ENCODE measurements at regions not wholly inside any gene's neighbourhood (a gene's known extent, or its start where the extent isn't known, plus 50 kb on each side); places are given as distances from the start of the nearest gene placed in this dataset.

GRCh38 chr7:84617265-84618030 is 422.9 kb upstream of the SEMA3A start:
- no peak for DNase-seq (ENCODE audit: low spot score)

- DNase-seq (ENCODE audit: low spot score): no peak
These were observed 420.4 kb upstream of the SEMA3A start for GRCh38 chr7:84614821-84615501.

- DNase-seq (ENCODE audit: low spot score): no peak
These were observed 418.5 kb upstream of the SEMA3A start for GRCh38 chr7:84612981-84613681.

- DNase-seq (ENCODE audit: low spot score): no peak
These were observed 416.8 kb upstream of the SEMA3A start for GRCh38 chr7:84611391-84611790.

- DNase-seq (ENCODE audit: low spot score): no peak
These were observed 415.8 kb upstream of the SEMA3A start for GRCh38 chr7:84610390-84610789.

- DNase-seq (ENCODE audit: low spot score): no peak
These were observed 410.7 kb upstream of the SEMA3A start for GRCh38 chr7:84605301-84605700.

- DNase-seq (ENCODE audit: low spot score): no peak
These were observed 409.0 kb upstream of the SEMA3A start for GRCh38 chr7:84603545-84603944.

- DNase-seq (ENCODE audit: low spot score): no peak
These were observed 400.4 kb upstream of the SEMA3A start for GRCh38 chr7:84595026-84595425.

GRCh38 chr7:84591897-84592296 is 397.3 kb upstream of the SEMA3A start:
- no peak for DNase-seq (ENCODE audit: low spot score)

- DNase-seq (ENCODE audit: low spot score): no peak
These were observed 394.4 kb upstream of the SEMA3A start for GRCh38 chr7:84589012-84589411.

- no peak for DNase-seq (ENCODE audit: low spot score)
These were observed 388.7 kb upstream of the SEMA3A start for GRCh38 chr7:84583331-84583730.

- no peak for DNase-seq (ENCODE audit: low spot score)
These were observed 388.2 kb upstream of the SEMA3A start for GRCh38 chr7:84582747-84583146.

GRCh38 chr7:84578825-84579224 is 384.2 kb upstream of the SEMA3A start:
- DNase-seq (ENCODE audit: low spot score): no peak

- no peak for DNase-seq (ENCODE audit: low spot score)
These were observed 374.2 kb upstream of the SEMA3A start for GRCh38 chr7:84568781-84569180.

- no peak for DNase-seq (ENCODE audit: low spot score)
These were observed 370.9 kb upstream of the SEMA3A start for GRCh38 chr7:84565345-84566074.

GRCh38 chr7:84553711-84554110 is 359.1 kb upstream of the SEMA3A start:
- DNase-seq (ENCODE audit: low spot score): no peak

GRCh38 chr7:84549409-84549808 is 354.8 kb upstream of the SEMA3A start:
- DNase-seq (ENCODE audit: low spot score): no peak

- DNase-seq (ENCODE audit: low spot score): no peak
These were observed 354.1 kb upstream of the SEMA3A start for GRCh38 chr7:84548366-84549365.

- DNase-seq (ENCODE audit: low spot score): no peak
These were observed 352.7 kb upstream of the SEMA3A start for GRCh38 chr7:84547331-84547730.

GRCh38 chr7:84546403-84546802 is 351.8 kb upstream of the SEMA3A start:
- DNase-seq (ENCODE audit: low spot score): no peak

GRCh38 chr7:84538268-84538667 is 343.7 kb upstream of the SEMA3A start:
- DNase-seq (ENCODE audit: low spot score): no peak
